ENCODE measurements at regions not wholly inside any gene's neighbourhood (a gene's known extent, or its start where the extent isn't known, plus 50 kb on each side); places are given as distances from the start of the nearest gene placed in this dataset.

GRCh38 chr1:38487396-38487795, 372.2 kb downstream of the RRAGC start:
- TF ChIP-seq SIN3A (IDR thresholded peaks at IDR 0.05; ENCODE audit: borderline replicate concordance in 2 of 2, control insufficient read depth in 1 of 2, low read depth in 2 of 2, low read length in 2 of 2) (no peak), EP300 (IDR thresholded peaks at IDR 0.05; ENCODE audit: low read length) (no peak), U2AF1 (optimal IDR thresholded peaks at IDR 0.05; ENCODE audit: low read depth, low read length) (no peak), ARHGAP35 (IDR thresholded peaks at IDR 0.05; ENCODE audit: partially characterized antibody) (no peak), ARID3A (IDR thresholded peaks at IDR 0.05; ENCODE audit: borderline replicate concordance, low read depth, low read length) (no peak), TARDBP (IDR thresholded peaks at IDR 0.05) (no peak), EZH2 (IDR thresholded peaks at IDR 0.05; ENCODE audit: borderline replicate concordance, low read depth, low read length) (no peak), SMARCA4 (IDR thresholded peaks at IDR 0.05) (no peak), ZKSCAN1 (IDR thresholded peaks at IDR 0.05; ENCODE audit: low read depth, low read length) (no peak)

Data from K562 (cell line).